ENCODE measurements at regions not wholly inside any gene's neighbourhood (a gene's known extent, or its start where the extent isn't known, plus 50 kb on each side); places are given as distances from the start of the nearest gene placed in this dataset.

DNA sequence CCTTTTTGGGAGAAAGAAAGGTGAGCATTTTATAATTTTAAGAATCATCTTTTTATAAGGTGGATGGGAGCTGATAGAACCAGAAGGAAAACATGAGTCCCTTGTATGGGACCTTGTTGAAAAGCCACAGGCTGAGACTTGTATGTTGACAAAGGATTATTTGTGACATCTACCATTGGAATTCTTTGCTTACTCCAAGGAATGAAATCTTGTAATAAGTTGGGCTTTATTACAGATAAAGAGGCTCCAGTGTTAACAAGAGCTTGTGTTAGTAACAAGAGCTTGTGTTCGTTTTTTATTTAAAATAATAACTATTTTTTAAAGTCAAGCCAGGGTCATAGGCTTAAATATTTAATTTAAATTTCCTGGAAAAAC, 201.1 kb upstream of the CHRM3 start:
- Histone ChIP-seq H3K9ac (ENCODE audit: insufficient read depth, low read depth, low read length) (no peak overlapping the region), H3K79me2 (ENCODE audit: insufficient read depth, low read length) (no peaks in the 10 kb centered on the region), H3K4me2 (ENCODE audit: low read depth, low read length) (no peak overlapping the region), H3K36me3 (replicated peaks in 1 of 2; ENCODE audit: control insufficient read depth in 1 of 2, insufficient read depth in 2 of 2, low read length in 2 of 2) (no peaks in the 10 kb centered on the region), H3K27me3 (ENCODE audit: control insufficient read depth in 1 of 2, insufficient read depth in 2 of 2, low read length in 2 of 2) (no peaks in the 10 kb centered on the region), H3K4me1 (ENCODE audit: insufficient read depth, low read length) (no peaks in the 10 kb centered on the region), H3K27ac (ENCODE audit: extremely low read length, insufficient read depth, low read length) (no peak overlapping the region), H3K9me3 (ENCODE audit: low read length) (peaks cover 94% of the 10 kb centered on the region), H4K20me1 (ENCODE audit: insufficient read depth, low read length) (no peaks in the 10 kb centered on the region), H2AFZ (ENCODE audit: low read length) (no peak overlapping the region), H3K4me3 (replicated peaks in 1 of 3; ENCODE audit: insufficient read depth in 1 of 3, low read depth in 2 of 3, low read length in 3 of 3) (no peak overlapping the region)
- intact Hi-C loops (cut with micrococcal nuclease; ENCODE audit: unreplicated experiment): no loop called here
- 0% methylated on average over 1 of the region's 1 CpG for WGBS (ENCODE audit: low lambda C conversion rate)
- FAIRE-seq (no peak), DNase-seq (ENCODE audit: low spot score) (no peak), ATAC-seq (no peak)
- BruUV-seq (replicated peaks): no TSS peak
- ChIA-PET POLR2A (no interaction called here), CTCF (ENCODE audit: low intra/inter-chr PET ratio, low total read pairs) (no interaction called here)
- in situ Hi-C loops (cut with HindIII; ENCODE audit: extremely low pct_ligation_motif_present, low pct_unique_long_range_greater_than_20kb): no loop called here
- TF ChIP-seq, protein P1, sequence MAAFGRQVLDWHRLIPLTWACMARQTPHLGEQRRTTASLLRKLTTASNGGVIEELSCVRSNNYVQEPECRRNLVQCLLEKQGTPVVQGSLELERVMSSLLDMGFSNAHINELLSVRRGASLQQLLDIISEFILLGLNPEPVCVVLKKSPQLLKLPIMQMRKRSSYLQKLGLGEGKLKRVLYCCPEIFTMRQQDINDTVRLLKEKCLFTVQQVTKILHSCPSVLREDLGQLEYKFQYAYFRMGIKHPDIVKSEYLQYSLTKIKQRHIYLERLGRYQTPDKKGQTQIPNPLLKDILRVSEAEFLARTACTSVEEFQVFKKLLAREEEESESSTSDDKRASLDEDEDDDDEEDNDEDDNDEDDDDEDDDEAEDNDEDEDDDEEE (CRISPR knock-in tag; IDR thresholded peaks at IDR 0.05): no peak
- TF ChIP-seq RFX3 (CRISPR knock-in tag; IDR thresholded peaks at IDR 0.05): no peak
- no peak for TF ChIP-seq ZNF776 (CRISPR knock-in tag; IDR thresholded peaks at IDR 0.05)
- TF ChIP-seq, protein P2, sequence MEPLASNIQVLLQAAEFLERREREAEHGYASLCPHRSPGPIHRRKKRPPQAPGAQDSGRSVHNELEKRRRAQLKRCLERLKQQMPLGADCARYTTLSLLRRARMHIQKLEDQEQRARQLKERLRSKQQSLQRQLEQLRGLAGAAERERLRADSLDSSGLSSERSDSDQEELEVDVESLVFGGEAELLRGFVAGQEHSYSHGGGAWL (CRISPR knock-in tag; IDR thresholded peaks at IDR 0.05): no peak
- no peak for TF ChIP-seq JARID2 (CRISPR knock-in tag; IDR thresholded peaks at IDR 0.05; ENCODE audit: insufficient replicate concordance)
- TF ChIP-seq ELF3 (CRISPR knock-in tag; IDR thresholded peaks at IDR 0.05): no peak
- TF ChIP-seq ZNF629 (CRISPR knock-in tag; conservative IDR thresholded peaks at IDR 0.05): no peak
- TF ChIP-seq, protein P3, sequence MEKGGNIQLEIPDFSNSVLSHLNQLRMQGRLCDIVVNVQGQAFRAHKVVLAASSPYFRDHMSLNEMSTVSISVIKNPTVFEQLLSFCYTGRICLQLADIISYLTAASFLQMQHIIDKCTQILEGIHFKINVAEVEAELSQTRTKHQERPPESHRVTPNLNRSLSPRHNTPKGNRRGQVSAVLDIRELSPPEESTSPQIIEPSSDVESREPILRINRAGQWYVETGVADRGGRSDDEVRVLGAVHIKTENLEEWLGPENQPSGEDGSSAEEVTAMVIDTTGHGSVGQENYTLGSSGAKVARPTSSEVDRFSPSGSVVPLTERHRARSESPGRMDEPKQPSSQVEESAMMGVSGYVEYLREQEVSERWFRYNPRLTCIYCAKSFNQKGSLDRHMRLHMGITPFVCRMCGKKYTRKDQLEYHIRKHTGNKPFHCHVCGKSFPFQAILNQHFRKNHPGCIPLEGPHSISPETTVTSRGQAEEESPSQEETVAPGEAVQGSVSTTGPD (CRISPR knock-in tag; IDR thresholded peaks at IDR 0.05): no peak
- TF ChIP-seq ATF5 (CRISPR knock-in tag; IDR thresholded peaks at IDR 0.05; ENCODE audit: low read depth): no peak
- TF ChIP-seq ZNF232 (CRISPR knock-in tag; IDR thresholded peaks at IDR 0.05; ENCODE audit: borderline replicate concordance): no peak
